ENCODE measurements at regions not wholly inside any gene's neighbourhood (a gene's known extent, or its start where the extent isn't known, plus 50 kb on each side); places are given as distances from the start of the nearest gene placed in this dataset.

DNA sequence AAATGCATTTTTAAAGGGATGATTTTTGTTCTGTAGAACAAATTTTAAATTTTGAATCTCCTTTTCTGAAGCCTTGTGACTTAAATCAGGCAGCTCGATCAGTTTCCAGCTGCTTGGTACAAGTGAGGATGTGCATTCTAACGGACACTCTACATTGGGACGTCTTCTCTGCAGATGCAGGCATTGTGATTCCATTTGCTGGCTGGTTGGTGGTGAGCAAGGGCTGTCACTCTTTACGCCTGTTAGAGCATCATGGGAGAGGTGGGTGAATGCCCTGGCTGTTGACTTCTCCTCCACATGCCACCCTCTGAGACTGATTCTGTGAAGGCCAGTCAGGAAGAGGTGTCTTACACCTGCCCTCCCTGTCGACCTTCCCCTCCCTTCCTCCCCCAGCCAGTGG lies 240.5 kb upstream of the RNF32 start:
- TF ChIP-seq POLR2A (IDR thresholded peaks at IDR 0.05) (no peak), POLR2AphosphoS5 (IDR thresholded peaks at IDR 0.05) (no peak)
- TF ChIP-seq, protein P1, sequence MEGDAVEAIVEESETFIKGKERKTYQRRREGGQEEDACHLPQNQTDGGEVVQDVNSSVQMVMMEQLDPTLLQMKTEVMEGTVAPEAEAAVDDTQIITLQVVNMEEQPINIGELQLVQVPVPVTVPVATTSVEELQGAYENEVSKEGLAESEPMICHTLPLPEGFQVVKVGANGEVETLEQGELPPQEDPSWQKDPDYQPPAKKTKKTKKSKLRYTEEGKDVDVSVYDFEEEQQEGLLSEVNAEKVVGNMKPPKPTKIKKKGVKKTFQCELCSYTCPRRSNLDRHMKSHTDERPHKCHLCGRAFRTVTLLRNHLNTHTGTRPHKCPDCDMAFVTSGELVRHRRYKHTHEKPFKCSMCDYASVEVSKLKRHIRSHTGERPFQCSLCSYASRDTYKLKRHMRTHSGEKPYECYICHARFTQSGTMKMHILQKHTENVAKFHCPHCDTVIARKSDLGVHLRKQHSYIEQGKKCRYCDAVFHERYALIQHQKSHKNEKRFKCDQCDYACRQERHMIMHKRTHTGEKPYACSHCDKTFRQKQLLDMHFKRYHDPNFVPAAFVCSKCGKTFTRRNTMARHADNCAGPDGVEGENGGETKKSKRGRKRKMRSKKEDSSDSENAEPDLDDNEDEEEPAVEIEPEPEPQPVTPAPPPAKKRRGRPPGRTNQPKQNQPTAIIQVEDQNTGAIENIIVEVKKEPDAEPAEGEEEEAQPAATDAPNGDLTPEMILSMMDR (IDR thresholded peaks at IDR 0.05 in 8 of 11, conservative IDR thresholded peaks at IDR 0.05 in 3 of 11) = no peak
